H1 (cell line): ENCODE measurements at regions not wholly inside any gene's neighbourhood (a gene's known extent, or its start where the extent isn't known, plus 50 kb on each side); places are given as distances from the start of the nearest gene placed in this dataset.

Source experiments
- CTCF ChIA-PET: fragments of 300-600 bp; sonication (Branson Sonifier 250); formaldehyde crosslinking; loops from one replicate; lab custom pipeline; 2021; ENCODE audit not compliant: partially characterized antibody; lab: Charles Lee
- POLR2A ChIA-PET: fragments of 300-600 bp; sonication (Branson Sonifier 250); formaldehyde crosslinking; loops from one replicate; lab custom pipeline; 2021; ENCODE audit warnings: inconsistent platforms; ENCODE audit not compliant: partially characterized antibody; lab: Charles Lee
- DNase-seq, 2 experiments: peaks; one replicate each; pipeline versions ENCODE4 v3.0.0 to v3.0.0-alpha.2; 2010 to 2022; ENCODE audit warnings: low spot score in 2 of 2, low read depth in 1 of 2, mixed read lengths in 1 of 2
- FAIRE-seq: peaks from 2 replicates; lab custom pipeline; 2011; peaks lifted over from hg19 to GRCh38; lab: Jason Lieb, UNC
- H2AFZ ChIP-seq: 2 replicates; pipeline ENCODE4 v1.8.1; 2012; ENCODE audit warnings: low read length, inconsistent platforms
- H2AK5ac ChIP-seq: 2 replicates; pipeline ENCODE4 v1.6.1; 2013; ENCODE audit warnings: low read depth, low read length
- H2BK120ac ChIP-seq: replicated peaks from 2 replicates; pipeline ENCODE3; 2013; ENCODE audit warnings: low read depth, low read length, inconsistent platforms
- H2BK12ac ChIP-seq: 2 replicates; pipeline ENCODE4 v1.6.1; 2013; ENCODE audit warnings: low read depth, low read length
- H2BK15ac ChIP-seq: 2 replicates; pipeline ENCODE4 v1.6.1; 2013; ENCODE audit warnings: low read length
- H2BK20ac ChIP-seq: 2 replicates; pipeline ENCODE4 v1.6.1; 2013; ENCODE audit warnings: low read length
- H2BK5ac ChIP-seq: 2 replicates; pipeline ENCODE4 v1.6.1; 2013; ENCODE audit warnings: low read depth, low read length
- H3K14ac ChIP-seq: 2 replicates; pipeline ENCODE4 v1.6.1; 2013; ENCODE audit warnings: inconsistent platforms; ENCODE audit not compliant: insufficient read length
- H3K18ac ChIP-seq: 2 replicates; pipeline ENCODE4 v1.6.1; 2013; ENCODE audit warnings: low read length; ENCODE audit errors: extremely low read depth
- H3K23ac ChIP-seq: 2 replicates; pipeline ENCODE4 v1.6.1; 2013; ENCODE audit warnings: inconsistent platforms; ENCODE audit not compliant: insufficient read length
- H3K23me2 ChIP-seq: 2 replicates; pipeline ENCODE4 v1.6.1; 2013; ENCODE audit warnings: low read depth, low read length
- H3K27ac ChIP-seq: 2 replicates; pipeline ENCODE4 v1.6.1; 2011; ENCODE audit warnings: low read depth, low read length, inconsistent platforms
- H3K27me3 ChIP-seq, 4 experiments: replicated peaks in 1 of 4; 1 replicate in 1 of 4; 2 replicates in 3 of 4; pipeline versions ENCODE4 v1.6.1 to v1.8.1; 2011 to 2013; ENCODE audit warnings: low read length in 3 of 4, mild to moderate bottlenecking in 3 of 4, inconsistent platforms in 2 of 4, mixed read lengths in 2 of 4, moderate library complexity in 1 of 4; ENCODE audit not compliant: control insufficient read depth in 3 of 4, insufficient read depth in 3 of 4; ENCODE audit errors: extremely low read depth in 1 of 4
- H3K36me3 ChIP-seq, 4 experiments: 2 replicates each; pipeline versions ENCODE4 v1.6.1 to v1.8.1; 2011 to 2013; ENCODE audit warnings: mild to moderate bottlenecking in 4 of 4, low read length in 3 of 4, moderate library complexity in 2 of 4, control low read depth in 1 of 4, inconsistent platforms in 1 of 4; ENCODE audit not compliant: insufficient read depth in 4 of 4, control insufficient read depth in 2 of 4
- H3K4ac ChIP-seq: replicated peaks from 2 replicates; pipeline ENCODE3; 2013; ENCODE audit warnings: low read length, low read depth, mixed read lengths, inconsistent platforms; ENCODE audit not compliant: insufficient read length
- H3K4me1 ChIP-seq, 4 experiments: replicated peaks in 1 of 4; 1 replicate in 1 of 4; 2 replicates in 3 of 4; pipeline versions ENCODE4 v1.6.1 to v1.8.1; 2011 to 2013; ENCODE audit warnings: low read length in 3 of 4, inconsistent platforms in 2 of 4, mixed read lengths in 1 of 4; ENCODE audit not compliant: insufficient read depth in 4 of 4, control insufficient read depth in 3 of 4
- H3K4me2 ChIP-seq, 2 experiments: 2 replicates each; pipeline versions ENCODE4 v1.6.1 to v1.8.1; 2011 to 2013; ENCODE audit warnings: low read depth in 2 of 2, low read length in 2 of 2, control low read depth in 1 of 2, inconsistent platforms in 1 of 2, mild to moderate bottlenecking in 1 of 2; ENCODE audit not compliant: insufficient read depth in 1 of 2
- H3K4me3 ChIP-seq, 4 experiments: fragments of 200-600, 300-600 bp in 1 of 4; sonication (generic), shearing (Covaris generic), sonication (Bioruptor Twin) in 1 of 4; 2 replicates each; pipeline versions ENCODE4 v1.5.1 to v1.8.1; 2011 to 2016; ENCODE audit warnings: low read length in 4 of 4, low read depth in 3 of 4, control low read depth in 2 of 4, inconsistent platforms in 2 of 4, mild to moderate bottlenecking in 2 of 4, mixed read lengths in 1 of 4, moderate library complexity in 1 of 4; ENCODE audit not compliant: insufficient read depth in 2 of 4; ENCODE audit errors: extremely low read depth in 1 of 4
- H3K56ac ChIP-seq: replicated peaks from 2 replicates; pipeline ENCODE3; 2013; ENCODE audit warnings: low read depth, mild to moderate bottlenecking, mixed read lengths, low read length, inconsistent platforms; ENCODE audit not compliant: insufficient read length
- H3K79me1 ChIP-seq: 2 replicates; pipeline ENCODE4 v1.6.1; 2013; ENCODE audit warnings: low read depth, low read length, control low read depth
- H3K79me2 ChIP-seq, 2 experiments: 2 replicates each; pipeline versions ENCODE4 v1.6.1 to v1.8.1; 2012 to 2013; ENCODE audit warnings: low read length in 2 of 2, mild to moderate bottlenecking in 2 of 2, inconsistent platforms in 1 of 2; ENCODE audit not compliant: insufficient read depth in 2 of 2, control insufficient read depth in 1 of 2
- H3K9ac ChIP-seq, 4 experiments: replicated peaks in 1 of 4; 1 replicate in 1 of 4; 2 replicates in 3 of 4; pipeline versions ENCODE4 v1.6.1 to v1.8.1; 2011 to 2013; ENCODE audit warnings: low read depth in 3 of 4, low read length in 3 of 4, control low read depth in 2 of 4, mild to moderate bottlenecking in 2 of 4, moderate library complexity in 2 of 4, inconsistent platforms in 1 of 4; ENCODE audit errors: extremely low read depth in 1 of 4
- H3K9me3 ChIP-seq, 2 experiments: 2 replicates each; pipeline versions ENCODE4 v1.6.1 to v1.8.1; 2012 to 2013; ENCODE audit warnings: mild to moderate bottlenecking in 2 of 2, moderate library complexity in 2 of 2, control low read depth in 1 of 2, inconsistent platforms in 1 of 2, low read depth in 1 of 2, low read length in 1 of 2, mixed read lengths in 1 of 2; ENCODE audit not compliant: insufficient read depth in 2 of 2
- H4K20me1 ChIP-seq, 2 experiments: replicated peaks in 1 of 2; 2 replicates each; pipeline versions ENCODE3 to v1.8.1; 2011 to 2013; ENCODE audit warnings: inconsistent platforms in 2 of 2, low read length in 2 of 2, mild to moderate bottlenecking in 1 of 2; ENCODE audit not compliant: insufficient read depth in 2 of 2, control insufficient read depth in 1 of 2
- H4K5ac ChIP-seq: 2 replicates; pipeline ENCODE4 v1.6.1; 2013; ENCODE audit warnings: low read length, low read depth, mixed read lengths, inconsistent platforms; ENCODE audit not compliant: insufficient read length
- H4K8ac ChIP-seq: 2 replicates; pipeline ENCODE4 v1.8.0; 2013; ENCODE audit warnings: mild to moderate bottlenecking, moderate library complexity, low read length, inconsistent platforms; ENCODE audit not compliant: insufficient read depth; ENCODE audit errors: extremely low read depth
- H4K91ac ChIP-seq: replicated peaks from 2 replicates; pipeline ENCODE3; 2013; ENCODE audit warnings: low read length, mixed read lengths, inconsistent platforms; ENCODE audit not compliant: insufficient read length
- EGR1 ChIP-seq: IDR thresholded peaks from 2 replicates; pipeline ENCODE4 v1.6.1; 2011; ENCODE audit warnings: low read depth, low read length, borderline replicate concordance
- MAFK ChIP-seq: IDR thresholded peaks from 2 replicates; pipeline ENCODE4 v1.6.1; 2012; ENCODE audit warnings: low read depth, mild to moderate bottlenecking, improper control_type of control experiment, low read length
- MAX ChIP-seq: IDR thresholded peaks from 2 replicates; pipeline ENCODE4 v1.6.1; 2012; ENCODE audit warnings: inconsistent platforms
- WGBS, 2 experiments: shearing (Covaris generic) in 1 of 2; methylation state at CpG; one replicate each; pipeline versions ENCODE4 v1.1.6 to v1.1.7; 2013 to 2015; ENCODE audit warnings: low lambda C conversion rate in 2 of 2, mixed read lengths in 2 of 2, inconsistent platforms in 1 of 2, low coverage in 1 of 2, missing lambda C conversion rate in 1 of 2; ENCODE audit not compliant: insufficient replicate concordance in 2 of 2, insufficient coverage in 1 of 2, insufficient read length in 1 of 2; ENCODE audit errors: extremely low coverage in 1 of 2, missing lambda C conversion rate in 1 of 2; 5-methylcytosine and 5-hydroxymethylcytosine counted together

- H3K18ac ChIP-seq, result no peak overlapping the region
- WGBS, 2 experiments, result 73% methylated on average over 5 of the region's 5 CpGs; no CpG with 5 or more reads in 1 of the 2 experiments
- no peak overlapping the region for H4K91ac ChIP-seq
- no peak overlapping the region for H4K5ac ChIP-seq
- H3K56ac ChIP-seq, result no peak overlapping the region
- no peak overlapping the region for H2BK5ac ChIP-seq
- no peaks in the 10 kb centered on the region for H3K4me1 ChIP-seq
- H3K9ac ChIP-seq, result no peak overlapping the region
- no peak overlapping the region for H2AK5ac ChIP-seq
- DNase-seq, result no peak
- no peak overlapping the region for H3K23ac ChIP-seq
- H3K79me1 ChIP-seq, result no peaks in the 10 kb centered on the region
- H2BK120ac ChIP-seq, result no peak overlapping the region
- no peak overlapping the region for H3K4me3 ChIP-seq
- H2BK20ac ChIP-seq, result no peak overlapping the region
- peaks cover 2% of the 10 kb centered on the region; the same call in 1 of the 2 replicates for H3K23me2 ChIP-seq
- H3K4ac ChIP-seq, result no peak overlapping the region
- H2BK15ac ChIP-seq, result no peak overlapping the region
- CTCF ChIA-PET, result interaction anchor here (1.4 kb wide), 1 partner anchor 15 kb away, joined by 3 read pairs; no protein-coding TSS in a partner anchor
- no peaks in the 10 kb centered on the region; a peak in 1 of 4 replicates for H3K9me3 ChIP-seq
- no peak overlapping the region for H3K27ac ChIP-seq
- POLR2A ChIA-PET, result no interaction called here
- TF ChIP-seq MAX, result no peak
- TF ChIP-seq MAFK, result no peak
- no peak for TF ChIP-seq EGR1
- no peak for FAIRE-seq
- no peak overlapping the region for H4K8ac ChIP-seq
- H3K79me2 ChIP-seq, result no peaks in the 10 kb centered on the region
- no peaks in the 10 kb centered on the region; a peak in 1 of 7 replicates for H3K27me3 ChIP-seq
- H2BK12ac ChIP-seq, result no peak overlapping the region
- no peak overlapping the region for H3K4me2 ChIP-seq
- H4K20me1 ChIP-seq, result no peaks in the 10 kb centered on the region
- no peak overlapping the region for H3K14ac ChIP-seq
- no peak overlapping the region for H2AFZ ChIP-seq
- H3K36me3 ChIP-seq, result no peaks in the 10 kb centered on the region
Measured at GRCh38 chr16:59552164-59552563, 818.0 kb upstream of the GOT2 start.
